ENCODE measurements at regions not wholly inside any gene's neighbourhood (a gene's known extent, or its start where the extent isn't known, plus 50 kb on each side); places are given as distances from the start of the nearest gene placed in this dataset.

- no peaks in the 10 kb centered on the region for H3K79me2 ChIP-seq (ENCODE audit: insufficient read depth, low read length)
- no peak overlapping the region for H3K4me2 ChIP-seq (ENCODE audit: low read length)
- DNase-seq (ENCODE audit: low read depth): no peak
- peaks cover 5% of the 10 kb centered on the region for H3K9me3 ChIP-seq (ENCODE audit: insufficient read depth, low read depth, low read length)
- no peaks in the 10 kb centered on the region for H3K36me3 ChIP-seq (ENCODE audit: insufficient read depth, low read length)
- H4K20me1 ChIP-seq (ENCODE audit: insufficient read depth, low read length): no peaks in the 10 kb centered on the region
- H3K4me3 ChIP-seq (ENCODE audit: insufficient read depth, low read depth, low read length): no peak overlapping the region
- H3K4me3 Mint-ChIP-seq (ENCODE audit: unreplicated experiment): no peak overlapping the region
- FAIRE-seq: no peak
- H3K27ac Mint-ChIP-seq (ENCODE audit: unreplicated experiment): no peak overlapping the region
- H3K36me3 Mint-ChIP-seq (ENCODE audit: low read depth, unreplicated experiment): peaks cover 1% of the 10 kb centered on the region
- peaks cover 3% of the 10 kb centered on the region for H3K27me3 ChIP-seq (ENCODE audit: insufficient read depth, low read length)
- peaks cover 4% of the 10 kb centered on the region for H3K27me3 Mint-ChIP-seq (ENCODE audit: low read depth, unreplicated experiment)
- peaks cover 1% of the 10 kb centered on the region for H3K4me1 Mint-ChIP-seq (ENCODE audit: low read depth, unreplicated experiment)
- H2AFZ ChIP-seq (ENCODE audit: low read depth, low read length): no peak overlapping the region
- peaks cover 15% of the 10 kb centered on the region for H3K9me3 Mint-ChIP-seq (ENCODE audit: unreplicated experiment)
- H3K4me1 ChIP-seq (ENCODE audit: insufficient read depth, low read length): no peaks in the 10 kb centered on the region
- H3K9ac ChIP-seq (ENCODE audit: low read length): no peak overlapping the region
- H3K27ac ChIP-seq (ENCODE audit: low read depth, low read length): no peak overlapping the region
- TF ChIP-seq EZH2 (IDR thresholded peaks at IDR 0.05; ENCODE audit: insufficient read depth, low read length) (no peak), CTCF (IDR thresholded peaks at IDR 0.05; ENCODE audit: insufficient read depth, low read depth, low read length) (no peak)
Observed at GRCh38 chr1:223048026-223048425, 95.0 kb downstream of the TLR5 start.

GRCh38 chr1:223052462-223052861 is 90.6 kb downstream of the TLR5 start:
- H3K9me3 Mint-ChIP-seq (ENCODE audit: unreplicated experiment): peaks cover 1% of the 10 kb centered on the region
- no peak overlapping the region for H3K27ac Mint-ChIP-seq (ENCODE audit: unreplicated experiment)
- Histone ChIP-seq H3K27me3 (ENCODE audit: insufficient read depth, low read length) (peaks cover 13% of the 10 kb centered on the region), H3K4me3 (ENCODE audit: insufficient read depth, low read depth, low read length) (no peak overlapping the region), H3K4me2 (ENCODE audit: low read length) (no peak overlapping the region), H3K9ac (ENCODE audit: low read length) (no peak overlapping the region), H3K36me3 (ENCODE audit: insufficient read depth, low read length) (no peaks in the 10 kb centered on the region), H3K9me3 (ENCODE audit: insufficient read depth, low read depth, low read length) (no peaks in the 10 kb centered on the region), H4K20me1 (ENCODE audit: insufficient read depth, low read length) (no peaks in the 10 kb centered on the region), H3K27ac (ENCODE audit: low read depth, low read length) (no peak overlapping the region), H2AFZ (ENCODE audit: low read depth, low read length) (no peak overlapping the region), H3K79me2 (ENCODE audit: insufficient read depth, low read length) (no peaks in the 10 kb centered on the region), H3K4me1 (ENCODE audit: insufficient read depth, low read length) (no peaks in the 10 kb centered on the region)
- H3K27me3 Mint-ChIP-seq (ENCODE audit: low read depth, unreplicated experiment): peaks cover 4% of the 10 kb centered on the region
- FAIRE-seq: no peak
- no peak overlapping the region for H3K4me3 Mint-ChIP-seq (ENCODE audit: unreplicated experiment)
- DNase-seq (ENCODE audit: low read depth): no peak
- H3K4me1 Mint-ChIP-seq (ENCODE audit: low read depth, unreplicated experiment): peaks cover 1% of the 10 kb centered on the region
- H3K36me3 Mint-ChIP-seq (ENCODE audit: low read depth, unreplicated experiment): peaks cover 1% of the 10 kb centered on the region
- TF ChIP-seq EZH2 (IDR thresholded peaks at IDR 0.05; ENCODE audit: insufficient read depth, low read length): no peak
- TF ChIP-seq CTCF (IDR thresholded peaks at IDR 0.05; ENCODE audit: insufficient read depth, low read depth, low read length): no peak

- Histone ChIP-seq H3K9me3 (ENCODE audit: insufficient read depth, low read depth, low read length) (no peaks in the 10 kb centered on the region), H3K4me3 (ENCODE audit: insufficient read depth, low read depth, low read length) (no peak overlapping the region), H4K20me1 (ENCODE audit: insufficient read depth, low read length) (no peaks in the 10 kb centered on the region), H3K9ac (ENCODE audit: low read length) (no peak overlapping the region), H3K27ac (ENCODE audit: low read depth, low read length) (no peak overlapping the region), H3K4me1 (ENCODE audit: insufficient read depth, low read length) (no peaks in the 10 kb centered on the region), H3K27me3 (ENCODE audit: insufficient read depth, low read length) (peaks cover 13% of the 10 kb centered on the region), H3K79me2 (ENCODE audit: insufficient read depth, low read length) (no peaks in the 10 kb centered on the region), H3K4me2 (ENCODE audit: low read length) (no peak overlapping the region), H2AFZ (ENCODE audit: low read depth, low read length) (no peak overlapping the region), H3K36me3 (ENCODE audit: insufficient read depth, low read length) (no peaks in the 10 kb centered on the region)
- FAIRE-seq (no peak), DNase-seq (ENCODE audit: low read depth) (no peak)
- peaks cover 1% of the 10 kb centered on the region for H3K9me3 Mint-ChIP-seq (ENCODE audit: unreplicated experiment)
- TF ChIP-seq EZH2 (IDR thresholded peaks at IDR 0.05; ENCODE audit: insufficient read depth, low read length): no peak
- no peak for TF ChIP-seq CTCF (IDR thresholded peaks at IDR 0.05; ENCODE audit: insufficient read depth, low read depth, low read length)
- peaks cover 1% of the 10 kb centered on the region for H3K36me3 Mint-ChIP-seq (ENCODE audit: low read depth, unreplicated experiment)
- H3K27me3 Mint-ChIP-seq (ENCODE audit: low read depth, unreplicated experiment): peaks cover 4% of the 10 kb centered on the region
- H3K4me3 Mint-ChIP-seq (ENCODE audit: unreplicated experiment): no peak overlapping the region
- H3K4me1 Mint-ChIP-seq (ENCODE audit: low read depth, unreplicated experiment): peaks cover 1% of the 10 kb centered on the region
- H3K27ac Mint-ChIP-seq (ENCODE audit: unreplicated experiment): no peak overlapping the region
Observed at GRCh38 chr1:223052931-223053330, 90.1 kb downstream of the TLR5 start.
